Upper lobe of right lung (tissue), 1 donor: ENCODE measurements at regions not wholly inside any gene's neighbourhood (a gene's known extent, or its start where the extent isn't known, plus 50 kb on each side); places are given as distances from the start of the nearest gene placed in this dataset.

Source experiments
- ATAC-seq: fragments of 200-7000 bp; cut with Tn5 transposase; one replicate; pipeline ENCODE4 v1.9.1; 2020; ENCODE audit warnings: mild to moderate bottlenecking, moderate library complexity
- DNase-seq: peaks from one replicate; pipeline ENCODE4 v3.0.0-alpha.2; 2020
- H3K27ac ChIP-seq: fragments of 200-600 bp; one replicate; pipeline ENCODE4 v1.8.0; 2022
- H3K27me3 ChIP-seq: fragments of 200-600 bp; one replicate; pipeline ENCODE4 v1.8.0; 2022; ENCODE audit warnings: mild to moderate bottlenecking
- H3K36me3 ChIP-seq: fragments of 200-600 bp; one replicate; pipeline ENCODE4 v1.8.0; 2022
- H3K4me1 ChIP-seq: fragments of 200-600 bp; one replicate; pipeline ENCODE4 v1.8.0; 2022
- H3K4me3 ChIP-seq: fragments of 200-600 bp; one replicate; pipeline ENCODE4 v1.8.0; 2022; ENCODE audit warnings: mild to moderate bottlenecking
- H3K9me3 ChIP-seq: fragments of 200-600 bp; one replicate; pipeline ENCODE4 v1.8.0; 2022
- CTCF ChIP-seq: fragments of 200-600 bp; IDR thresholded peaks from one replicate; pipeline ENCODE4 v1.8.0; 2022; ENCODE audit warnings: antibody characterized with exemption
- intact Hi-C: fragments of 100-400 bp; cut with DNase I; formaldehyde crosslinking; loops from one replicate; pipeline ENCODE4 v1.11.0; 2022
- donor health status: DM: no; HTN: yes; CAD: no; lungs with severe emphysema.

DNA sequence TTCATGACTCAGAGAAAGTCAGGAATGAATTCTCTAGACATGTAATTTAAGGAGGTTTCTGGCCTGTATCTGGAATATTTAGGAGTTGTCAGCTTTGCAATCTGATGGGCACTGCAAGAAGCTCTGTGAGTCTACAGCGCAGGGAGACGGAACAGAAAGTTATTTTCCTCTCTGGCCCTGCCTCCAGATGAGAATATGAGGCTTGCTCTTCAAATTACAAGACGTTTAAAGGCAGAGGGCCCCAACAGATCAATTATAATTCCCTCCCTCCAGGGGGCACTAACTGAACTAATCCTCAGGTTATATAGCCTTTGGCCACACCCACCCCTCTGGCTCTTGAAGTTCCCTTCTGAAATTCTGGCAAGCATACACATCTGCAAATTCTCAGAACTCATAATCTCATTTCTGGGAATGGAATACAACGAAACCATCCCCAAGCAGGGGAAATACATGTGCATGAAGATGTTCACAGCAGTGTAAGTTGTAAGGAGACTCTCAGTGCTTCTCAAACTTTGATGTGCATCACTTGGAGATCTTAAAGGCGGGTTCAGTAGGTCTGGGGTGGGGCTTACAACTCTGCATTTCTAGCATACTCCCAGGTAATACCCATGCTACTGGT, 307.6 kb downstream of the CWC27 start:
- no peak overlapping the region for H3K27ac ChIP-seq
- DNase-seq (no peak), ATAC-seq (peak; percentile 92)
- H3K36me3 ChIP-seq = no peaks in the 10 kb centered on the region
- H3K4me3 ChIP-seq = no peak overlapping the region
- TF ChIP-seq CTCF = peak; percentile 39
- peaks cover 3% of the 10 kb centered on the region for H3K27me3 ChIP-seq
- no peaks in the 10 kb centered on the region for H3K9me3 ChIP-seq
- intact Hi-C loops = no loop called here
- H3K4me1 ChIP-seq = peaks cover 7% of the 10 kb centered on the region

DNA sequence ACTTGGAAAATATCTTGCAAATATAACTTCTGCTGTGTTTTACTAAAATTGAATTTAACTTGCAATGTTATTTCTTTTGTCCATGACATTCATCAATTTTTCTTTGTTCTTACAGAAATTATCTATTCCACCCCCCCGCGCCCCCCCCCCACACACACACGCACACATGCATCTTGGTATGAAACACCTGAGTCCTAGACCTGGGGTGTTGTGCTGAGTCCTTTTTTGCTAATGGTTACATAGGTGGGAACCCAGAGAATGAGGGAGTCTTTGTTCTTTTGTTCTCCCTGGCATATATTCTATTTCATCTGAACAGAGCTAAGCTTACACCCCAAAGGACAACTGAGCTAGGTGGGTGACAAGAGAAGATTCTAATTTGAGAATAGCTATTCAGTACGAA, 308.9 kb downstream of the CWC27 start:
- Histone ChIP-seq H3K27ac (no peak overlapping the region), H3K36me3 (no peaks in the 10 kb centered on the region), H3K9me3 (no peaks in the 10 kb centered on the region), H3K4me3 (no peak overlapping the region), H3K4me1 (peaks cover 7% of the 10 kb centered on the region), H3K27me3 (peaks cover 3% of the 10 kb centered on the region)
- no peak for ATAC-seq
- no peak for TF ChIP-seq CTCF
- intact Hi-C loops = no loop called here
- no peak for DNase-seq

GRCh38 chr5:65078331-65078730, 309.6 kb downstream of the CWC27 start:
- Histone ChIP-seq H3K4me1 (peaks cover 7% of the 10 kb centered on the region), H3K27ac (no peak overlapping the region), H3K36me3 (no peaks in the 10 kb centered on the region), H3K27me3 (peaks cover 3% of the 10 kb centered on the region), H3K9me3 (no peaks in the 10 kb centered on the region), H3K4me3 (no peak overlapping the region)
- ATAC-seq (no peak), DNase-seq (no peak)
- intact Hi-C loops = no loop called here
- no peak for TF ChIP-seq CTCF

DNA sequence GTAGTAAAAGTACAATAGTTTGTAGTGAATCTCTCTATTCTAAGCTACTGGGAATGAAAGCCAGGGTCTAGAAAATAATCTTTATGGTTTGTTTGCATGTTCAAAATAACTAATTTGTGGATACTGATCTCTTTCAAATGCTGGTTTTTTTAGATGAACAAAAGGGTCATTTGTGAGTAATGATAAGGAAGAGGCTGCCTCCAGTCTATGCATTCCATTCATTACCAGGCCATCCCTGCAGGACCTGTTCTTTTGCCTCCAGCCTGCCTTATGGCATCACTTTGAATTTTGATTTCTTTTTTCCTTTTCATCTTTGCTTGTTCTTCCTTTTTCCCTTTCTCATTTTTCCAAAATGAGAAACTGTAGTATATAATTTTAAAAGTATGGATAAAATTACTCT, 312.3 kb downstream of the CWC27 start:
- no peak for DNase-seq

GRCh38 chr5:65084795-65085515, 316.2 kb downstream of the CWC27 start:
- ATAC-seq (peak; percentile 77), DNase-seq (no peak)
- TF ChIP-seq CTCF = no peak
- intact Hi-C loops = no loop called here
- Histone ChIP-seq H3K4me3 (no peak overlapping the region), H3K4me1 (no peaks in the 10 kb centered on the region), H3K27ac (no peak overlapping the region), H3K36me3 (no peaks in the 10 kb centered on the region), H3K27me3 (no peaks in the 10 kb centered on the region), H3K9me3 (no peaks in the 10 kb centered on the region)

More for the DNA sequence above, 312.3 kb downstream of the CWC27 start:
- intact Hi-C loops = no loop called here
- no peaks in the 10 kb centered on the region for H3K9me3 ChIP-seq
- no peaks in the 10 kb centered on the region for H3K36me3 ChIP-seq
- no peak overlapping the region for H3K4me3 ChIP-seq
- H3K27ac ChIP-seq = no peak overlapping the region
- no peaks in the 10 kb centered on the region for H3K27me3 ChIP-seq
- no peak for TF ChIP-seq CTCF
- ATAC-seq = no peak
- peaks cover 4% of the 10 kb centered on the region for H3K4me1 ChIP-seq
